ENCODE measurements at regions not wholly inside any gene's neighbourhood (a gene's known extent, or its start where the extent isn't known, plus 50 kb on each side); places are given as distances from the start of the nearest gene placed in this dataset.

DNA sequence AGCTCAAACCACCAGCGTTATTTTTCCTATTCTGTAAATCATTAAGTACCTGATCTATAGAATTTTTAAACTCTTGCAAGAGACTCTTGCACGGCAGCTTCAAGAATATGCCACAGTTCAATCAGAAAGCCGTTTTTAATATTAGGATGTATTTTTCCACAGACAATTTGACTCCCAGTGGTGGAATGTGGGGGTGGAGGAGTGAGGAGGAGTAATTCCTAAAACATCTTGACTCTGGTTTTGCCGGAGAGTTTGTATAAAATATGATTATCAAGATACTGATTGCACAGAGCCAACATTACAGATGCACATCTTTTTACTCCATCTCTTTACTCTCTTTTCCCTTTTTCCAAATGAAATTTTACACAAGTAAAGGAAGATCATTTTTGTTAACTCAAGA lies 288.3 kb downstream of the ENC1 start:
- TF ChIP-seq, protein P1, sequence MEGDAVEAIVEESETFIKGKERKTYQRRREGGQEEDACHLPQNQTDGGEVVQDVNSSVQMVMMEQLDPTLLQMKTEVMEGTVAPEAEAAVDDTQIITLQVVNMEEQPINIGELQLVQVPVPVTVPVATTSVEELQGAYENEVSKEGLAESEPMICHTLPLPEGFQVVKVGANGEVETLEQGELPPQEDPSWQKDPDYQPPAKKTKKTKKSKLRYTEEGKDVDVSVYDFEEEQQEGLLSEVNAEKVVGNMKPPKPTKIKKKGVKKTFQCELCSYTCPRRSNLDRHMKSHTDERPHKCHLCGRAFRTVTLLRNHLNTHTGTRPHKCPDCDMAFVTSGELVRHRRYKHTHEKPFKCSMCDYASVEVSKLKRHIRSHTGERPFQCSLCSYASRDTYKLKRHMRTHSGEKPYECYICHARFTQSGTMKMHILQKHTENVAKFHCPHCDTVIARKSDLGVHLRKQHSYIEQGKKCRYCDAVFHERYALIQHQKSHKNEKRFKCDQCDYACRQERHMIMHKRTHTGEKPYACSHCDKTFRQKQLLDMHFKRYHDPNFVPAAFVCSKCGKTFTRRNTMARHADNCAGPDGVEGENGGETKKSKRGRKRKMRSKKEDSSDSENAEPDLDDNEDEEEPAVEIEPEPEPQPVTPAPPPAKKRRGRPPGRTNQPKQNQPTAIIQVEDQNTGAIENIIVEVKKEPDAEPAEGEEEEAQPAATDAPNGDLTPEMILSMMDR (IDR thresholded peaks at IDR 0.05): no peak
- no peak for TF ChIP-seq POLR2A (IDR thresholded peaks at IDR 0.05)

Data from ovary (tissue), 3 donors.